GM19239 (cell line): ENCODE measurements at regions not wholly inside any gene's neighbourhood (a gene's known extent, or its start where the extent isn't known, plus 50 kb on each side); places are given as distances from the start of the nearest gene placed in this dataset.

ENCODE experiments used
- DNase-seq: peaks from one replicate; pipeline ENCODE4 v3.0.0; 2011; ENCODE audit warnings: low spot score; ENCODE audit not compliant: insufficient read length
- FAIRE-seq: peaks from 2 replicates; lab custom pipeline; 2011; peaks lifted over from hg19 to GRCh38; lab: Jason Lieb, UNC

- DNase-seq (no peak), FAIRE-seq (no peak)
Observed at GRCh38 chr18:76557026-76557575, 62.1 kb upstream of the ZNF516 start.

- DNase-seq, result no peak
Observed at GRCh38 chr18:76554547-76555222, 59.6 kb upstream of the ZNF516 start.

GRCh38 chr18:76553715-76554546 is 58.9 kb upstream of the ZNF516 start:
- DNase-seq, result no peak
- no peak for FAIRE-seq

More at GRCh38 chr18:76554547-76555222, 59.6 kb upstream of the ZNF516 start:
- FAIRE-seq, result no peak

GRCh38 chr18:76548541-76548940 is 53.5 kb upstream of the ZNF516 start:
- FAIRE-seq, result no peak
- no peak for DNase-seq

- FAIRE-seq (no peak), DNase-seq (no peak)
Observed at GRCh38 chr18:76547296-76547695, 52.3 kb upstream of the ZNF516 start.

- DNase-seq (no peak), FAIRE-seq (no peak)
Observed at GRCh38 chr18:76546436-76546835, 51.4 kb upstream of the ZNF516 start.

GRCh38 chr18:76546088-76546435 is 51.0 kb upstream of the ZNF516 start:
- DNase-seq (no peak), FAIRE-seq (no peak)

- FAIRE-seq, result no peak
- DNase-seq, result no peak
Observed at GRCh38 chr18:76545433-76546087, 50.5 kb upstream of the ZNF516 start.

- FAIRE-seq (no peak), DNase-seq (no peak)
Observed at GRCh38 chr18:76544511-76545345, 49.7 kb upstream of the ZNF516 start.
